ENCODE measurements at regions not wholly inside any gene's neighbourhood (a gene's known extent, or its start where the extent isn't known, plus 50 kb on each side); places are given as distances from the start of the nearest gene placed in this dataset.
"Not testable (repeated sequence)": the region's sequence is repeated elsewhere in the genome, so short reads cannot be mapped to it uniquely, and the experiment has no call there.

- Histone ChIP-seq H3K4me2 (no peak overlapping the region), H3K4me3 (no peak overlapping the region), H3K27ac (no peak overlapping the region), H3K4me1 (no peaks in the 10 kb centered on the region), H3K9me3 (no peaks in the 10 kb centered on the region)
- ChIA-PET CTCF (no interaction called here), POLR2A (no interaction called here)
- WGBS (ENCODE audit: missing lambda C conversion rate): 82% methylated on average over 1 of the region's 1 CpG
- FAIRE-seq: no peak
- TF ChIP-seq NFE2L2 (conservative IDR thresholded peaks at IDR 0.05; ENCODE audit: low read length) (no peak), HOXB5 (CRISPR knock-in tag; IDR thresholded peaks at IDR 0.05) (no peak), HEYL (CRISPR knock-in tag; IDR thresholded peaks at IDR 0.05) (no peak), RCOR1 (IDR thresholded peaks at IDR 0.05; ENCODE audit: low read depth, low read length) (no peak), ZNF302 (CRISPR knock-in tag; IDR thresholded peaks at IDR 0.05) (no peak), MAFK (IDR thresholded peaks at IDR 0.05; ENCODE audit: partially characterized antibody) (no peak), CHD4 (IDR thresholded peaks at IDR 0.05; ENCODE audit: borderline replicate concordance) (no peak), BCL3 (IDR thresholded peaks at IDR 0.05) (no peak), EHF (CRISPR knock-in tag; IDR thresholded peaks at IDR 0.05) (no peak)
- TF ChIP-seq, protein P1, sequence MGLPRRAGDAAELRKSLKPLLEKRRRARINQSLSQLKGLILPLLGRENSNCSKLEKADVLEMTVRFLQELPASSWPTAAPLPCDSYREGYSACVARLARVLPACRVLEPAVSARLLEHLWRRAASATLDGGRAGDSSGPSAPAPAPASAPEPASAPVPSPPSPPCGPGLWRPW (IDR thresholded peaks at IDR 0.05): no peak
- no peak for DNase-seq (ENCODE audit: low read depth in 1 of 2, low spot score in 1 of 2)
- no peak for ATAC-seq
Observed at GRCh38 chr4:160546201-160546600, 1443.3 kb downstream of the RAPGEF2 start.

GRCh38 chr4:160549951-160550519, 1447.2 kb downstream of the RAPGEF2 start:
- POLR2A ChIA-PET; H3K27ac ChIP-seq; H3K9me3 ChIP-seq; H3K4me3 ChIP-seq; H3K4me1 ChIP-seq; H3K4me2 ChIP-seq; FAIRE-seq; ATAC-seq; DNase-seq (ENCODE audit: low read depth in 1 of 2, low spot score in 1 of 2): not testable (repeated sequence)
- 87% methylated on average over 6 of the region's 32 CpGs for WGBS (ENCODE audit: missing lambda C conversion rate)
- CTCF ChIA-PET: interaction anchor here (1.1 kb wide), 1 partner anchor 30 kb away, joined by 3 read pairs; no protein-coding TSS in a partner anchor

DNA sequence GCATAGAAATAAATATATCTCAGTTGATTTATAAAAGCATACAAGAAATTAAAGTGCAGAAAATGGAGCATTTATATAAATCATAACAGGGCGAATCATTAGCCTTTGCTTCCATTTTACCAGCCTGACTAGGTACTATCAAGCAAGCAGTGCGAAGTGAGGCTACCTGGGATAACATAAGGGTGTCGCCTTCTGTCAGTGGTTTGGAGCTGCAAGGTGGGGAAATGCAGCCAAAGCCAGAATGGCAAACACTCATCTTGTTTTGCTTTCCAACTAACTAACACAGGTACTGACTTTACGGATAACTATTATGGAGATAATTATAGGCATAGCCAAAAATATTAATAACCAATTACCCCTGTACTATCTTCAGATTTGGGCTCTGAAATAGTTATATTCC, 1459.8 kb downstream of the RAPGEF2 start:
- TF ChIP-seq FOXS1 (CRISPR knock-in tag; IDR thresholded peaks at IDR 0.05) (no peak), ESRRA (IDR thresholded peaks at IDR 0.05; ENCODE audit: borderline replicate concordance, low read length) (no peak), EHF (CRISPR knock-in tag; IDR thresholded peaks at IDR 0.05) (no peak), MYC (IDR thresholded peaks at IDR 0.05; ENCODE audit: borderline replicate concordance, low read length) (no peak), RNF2 (IDR thresholded peaks at IDR 0.05; ENCODE audit: borderline replicate concordance, low read depth) (no peak), REST (IDR thresholded peaks at IDR 0.05) (no peak), CBX8 (IDR thresholded peaks at IDR 0.05) (no peak), RAD21 (conservative IDR thresholded peaks at IDR 0.05 in 1 of 2, IDR thresholded peaks at IDR 0.05 in 1 of 2) (no peak), NPAS2 (CRISPR knock-in tag; IDR thresholded peaks at IDR 0.05; ENCODE audit: borderline replicate concordance) (no peak), NFE2L2 (conservative IDR thresholded peaks at IDR 0.05; ENCODE audit: low read length) (no peak), POLR2A (IDR thresholded peaks at IDR 0.05; ENCODE audit: low read length) (no peak), NR3C1 (IDR thresholded peaks at IDR 0.05) (no peak), ZSCAN20 (CRISPR knock-in tag; IDR thresholded peaks at IDR 0.05) (no peak), ZNF302 (CRISPR knock-in tag; IDR thresholded peaks at IDR 0.05) (no peak), RCOR1 (IDR thresholded peaks at IDR 0.05; ENCODE audit: low read depth, low read length) (no peak)
- TF ChIP-seq, protein P1 (IDR thresholded peaks at IDR 0.05): no peak
- TF ChIP-seq, protein P2, sequence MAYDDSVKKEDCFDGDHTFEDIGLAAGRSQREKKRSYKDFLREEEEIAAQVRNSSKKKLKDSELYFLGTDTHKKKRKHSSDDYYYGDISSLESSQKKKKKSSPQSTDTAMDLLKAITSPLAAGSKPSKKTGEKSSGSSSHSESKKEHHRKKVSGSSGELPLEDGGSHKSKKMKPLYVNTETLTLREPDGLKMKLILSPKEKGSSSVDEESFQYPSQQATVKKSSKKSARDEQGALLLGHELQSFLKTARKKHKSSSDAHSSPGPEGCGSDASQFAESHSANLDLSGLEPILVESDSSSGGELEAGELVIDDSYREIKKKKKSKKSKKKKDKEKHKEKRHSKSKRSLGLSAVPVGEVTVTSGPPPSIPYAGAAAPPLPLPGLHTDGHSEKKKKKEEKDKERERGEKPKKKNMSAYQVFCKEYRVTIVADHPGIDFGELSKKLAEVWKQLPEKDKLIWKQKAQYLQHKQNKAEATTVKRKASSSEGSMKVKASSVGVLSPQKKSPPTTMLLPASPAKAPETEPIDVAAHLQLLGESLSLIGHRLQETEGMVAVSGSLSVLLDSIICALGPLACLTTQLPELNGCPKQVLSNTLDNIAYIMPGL (CRISPR knock-in tag; IDR thresholded peaks at IDR 0.05; ENCODE audit: borderline replicate concordance): no peak
- ATAC-seq: no peak
- WGBS (ENCODE audit: missing lambda C conversion rate): 77% methylated on average over 4 of the region's 4 CpGs
- H3K4me1 ChIP-seq: no peaks in the 10 kb centered on the region
- no peak for DNase-seq (ENCODE audit: low read depth in 1 of 2, low spot score in 1 of 2)
- no peak for FAIRE-seq
- no peaks in the 10 kb centered on the region for H3K9me3 ChIP-seq
- H3K4me2 ChIP-seq: no peak overlapping the region
- H3K27ac ChIP-seq: no peak overlapping the region
- H3K4me3 ChIP-seq: no peak overlapping the region
- ChIA-PET CTCF (no interaction called here), POLR2A (no interaction called here)
